ENCODE measurements at regions not wholly inside any gene's neighbourhood (a gene's known extent, or its start where the extent isn't known, plus 50 kb on each side); places are given as distances from the start of the nearest gene placed in this dataset.
"Not testable (repeated sequence)": the region's sequence is repeated elsewhere in the genome, so short reads cannot be mapped to it uniquely, and the experiment has no call there.

DNA sequence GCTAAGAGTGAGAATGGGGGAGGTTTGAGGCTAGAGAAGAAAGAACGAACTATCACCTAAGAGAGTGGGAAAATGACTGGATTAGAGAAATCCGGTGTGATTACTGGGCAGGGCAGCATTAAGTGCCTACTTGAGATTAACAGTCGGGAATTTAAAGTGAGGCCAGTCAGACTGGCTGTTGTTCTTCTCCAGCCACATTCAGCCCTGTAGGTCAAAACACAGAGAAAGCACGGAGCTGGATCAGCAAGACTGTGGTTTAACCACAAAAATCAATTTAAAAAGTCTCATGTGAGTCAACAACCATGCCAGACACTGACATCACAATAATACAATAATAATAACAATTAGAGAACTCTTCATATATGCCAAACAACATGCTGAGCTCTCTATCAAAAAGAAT lies 301.9 kb upstream of the SGK1 start:
- H3K9me3 ChIP-seq (ENCODE audit: control insufficient read depth, low read length, poor library complexity, severe bottlenecking) = no peaks in the 10 kb centered on the region
- H3K36me3 Mint-ChIP-seq (ENCODE audit: low read depth) = peaks cover 7% of the 10 kb centered on the region
- peaks cover 15% of the 10 kb centered on the region for H3K27me3 Mint-ChIP-seq
- peaks cover 20% of the 10 kb centered on the region for H3K4me1 Mint-ChIP-seq
- no peak overlapping the region for H3K4me3 Mint-ChIP-seq
- ATAC-seq (no peak), DNase-seq (no peak)
- no peak overlapping the region for H3K27ac Mint-ChIP-seq

DNA sequence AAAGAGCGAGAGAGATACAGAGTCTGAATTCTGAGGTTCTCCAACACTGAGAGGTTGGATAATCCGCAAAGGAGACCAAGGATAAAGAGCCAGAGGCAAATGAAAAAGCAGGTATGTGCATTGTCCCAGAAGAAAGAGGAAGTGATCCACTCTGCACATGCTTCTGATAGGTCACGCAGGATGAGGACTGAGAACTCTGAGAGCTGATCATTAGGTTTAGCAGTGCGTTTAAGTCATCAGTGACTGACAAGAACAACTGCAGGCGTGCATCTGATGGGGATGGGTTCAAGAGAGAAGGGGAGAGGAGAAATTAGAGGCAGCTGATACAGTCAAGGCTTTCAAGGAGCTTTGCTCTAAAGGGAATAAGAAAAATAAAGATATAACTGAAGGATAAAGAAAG lies 301.2 kb upstream of the SGK1 start:
- H3K27ac Mint-ChIP-seq = peak overlapping the region; percentile 67
- H3K9me3 ChIP-seq (ENCODE audit: control insufficient read depth, low read length, poor library complexity, severe bottlenecking) = no peaks in the 10 kb centered on the region
- H3K27me3 Mint-ChIP-seq = peaks cover 15% of the 10 kb centered on the region
- DNase-seq (no peak), ATAC-seq (no peak)
- no peak overlapping the region for H3K4me3 Mint-ChIP-seq
- peaks cover 7% of the 10 kb centered on the region for H3K36me3 Mint-ChIP-seq (ENCODE audit: low read depth)
- H3K4me1 Mint-ChIP-seq = peaks cover 17% of the 10 kb centered on the region

DNA sequence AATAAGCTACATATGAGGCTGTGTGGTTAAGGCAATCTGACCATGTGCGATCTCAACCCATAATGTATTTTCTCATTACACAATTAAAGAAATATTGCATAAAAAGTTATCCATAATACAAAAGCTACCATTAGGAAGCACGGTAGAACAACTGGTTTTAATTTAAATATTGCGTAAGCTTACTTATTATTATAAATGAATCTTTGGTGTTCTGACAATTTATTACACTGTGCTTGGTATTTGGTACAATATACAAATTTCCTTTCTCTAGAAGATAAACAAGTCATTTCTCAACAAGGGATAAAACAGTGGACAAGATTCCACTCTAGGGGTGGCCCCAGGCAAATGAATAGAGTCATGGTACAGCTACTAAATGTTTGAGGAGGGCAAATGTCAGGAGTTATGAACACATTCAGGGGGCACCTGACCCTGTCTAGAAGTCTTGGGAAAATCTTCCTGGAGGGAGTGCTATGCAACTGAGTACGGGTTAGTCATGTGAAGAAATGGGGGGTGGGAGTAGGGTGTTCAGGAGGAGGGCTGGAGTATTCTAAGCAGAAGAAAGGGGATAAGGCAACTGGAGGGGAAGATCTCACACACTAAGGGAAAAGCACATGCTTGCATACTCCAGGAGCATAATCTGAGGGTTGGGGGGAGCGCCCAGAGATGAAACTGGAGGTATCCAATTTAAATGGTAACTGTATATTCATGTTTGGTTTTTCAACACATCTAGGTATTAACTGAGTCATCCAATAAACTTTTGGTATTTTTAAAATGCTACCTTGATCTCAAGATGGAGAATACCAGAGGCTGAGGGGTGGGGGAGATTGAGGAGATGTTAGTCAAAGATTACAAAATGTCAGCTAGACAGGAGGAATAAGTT lies 296.9 kb upstream of the SGK1 start:
- peaks cover 15% of the 10 kb centered on the region for H3K4me1 Mint-ChIP-seq
- H3K27ac Mint-ChIP-seq = no peak overlapping the region

DNA sequence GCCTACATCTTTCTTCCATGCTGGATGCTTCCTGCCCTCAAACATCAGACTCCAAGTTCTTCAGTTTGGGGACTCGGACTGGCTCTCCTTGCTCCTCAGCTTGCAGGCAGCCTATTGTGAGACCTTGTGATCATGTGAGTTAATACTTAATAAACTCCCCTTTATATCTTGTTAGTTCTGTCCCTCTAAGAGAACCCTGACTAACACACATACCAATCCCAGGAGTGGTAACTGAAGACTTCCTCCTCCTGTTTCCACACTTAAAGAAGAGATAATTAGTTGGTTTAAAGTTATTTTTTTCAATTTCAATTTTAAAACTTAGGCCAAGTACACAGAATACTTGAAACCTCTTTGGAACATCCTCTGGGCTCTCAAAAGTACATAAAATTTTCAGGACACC lies 294.2 kb upstream of the SGK1 start:
- H3K9me3 ChIP-seq (ENCODE audit: control insufficient read depth, low read length, poor library complexity, severe bottlenecking); ATAC-seq; H3K4me1 Mint-ChIP-seq; H3K27ac Mint-ChIP-seq; H3K27me3 Mint-ChIP-seq; H3K4me3 Mint-ChIP-seq; H3K36me3 Mint-ChIP-seq (ENCODE audit: low read depth); DNase-seq: not testable (repeated sequence)

More for the DNA sequence above, 296.9 kb upstream of the SGK1 start:
- ATAC-seq (no peak), DNase-seq (no peak)
- Mint-ChIP-seq H3K4me3 (no peak overlapping the region), H3K27me3 (peaks cover 15% of the 10 kb centered on the region), H3K36me3 (ENCODE audit: low read depth) (peaks cover 7% of the 10 kb centered on the region)
- no peaks in the 10 kb centered on the region for H3K9me3 ChIP-seq (ENCODE audit: control insufficient read depth, low read length, poor library complexity, severe bottlenecking)

DNA sequence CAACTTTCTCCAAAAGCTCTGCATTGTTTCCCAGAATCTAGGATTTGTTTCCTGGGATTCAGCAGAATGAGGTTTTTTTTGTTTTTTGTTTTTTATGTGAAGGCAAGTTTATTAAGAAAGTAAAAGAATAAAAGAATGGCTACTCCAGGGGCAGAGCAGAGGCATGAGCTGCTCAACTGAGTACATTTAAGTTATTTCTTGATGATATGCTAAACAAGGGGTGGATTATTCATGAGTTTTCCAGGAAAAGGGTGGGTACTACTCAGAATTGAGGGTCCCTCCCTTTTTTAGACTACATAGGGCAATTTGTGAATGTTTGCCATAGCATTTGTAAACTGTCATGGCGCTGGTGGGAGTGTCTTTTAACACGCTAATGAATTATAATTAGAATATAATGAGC lies 292.5 kb upstream of the SGK1 start:
- H3K4me1 Mint-ChIP-seq = no peaks in the 10 kb centered on the region
- no peaks in the 10 kb centered on the region for H3K27me3 Mint-ChIP-seq
- no peaks in the 10 kb centered on the region for H3K9me3 ChIP-seq (ENCODE audit: control insufficient read depth, low read length, poor library complexity, severe bottlenecking)
- no peaks in the 10 kb centered on the region for H3K36me3 Mint-ChIP-seq (ENCODE audit: low read depth)
- H3K4me3 Mint-ChIP-seq = no peak overlapping the region
- DNase-seq (no peak), ATAC-seq (no peak)
- no peak overlapping the region for H3K27ac Mint-ChIP-seq

DNA sequence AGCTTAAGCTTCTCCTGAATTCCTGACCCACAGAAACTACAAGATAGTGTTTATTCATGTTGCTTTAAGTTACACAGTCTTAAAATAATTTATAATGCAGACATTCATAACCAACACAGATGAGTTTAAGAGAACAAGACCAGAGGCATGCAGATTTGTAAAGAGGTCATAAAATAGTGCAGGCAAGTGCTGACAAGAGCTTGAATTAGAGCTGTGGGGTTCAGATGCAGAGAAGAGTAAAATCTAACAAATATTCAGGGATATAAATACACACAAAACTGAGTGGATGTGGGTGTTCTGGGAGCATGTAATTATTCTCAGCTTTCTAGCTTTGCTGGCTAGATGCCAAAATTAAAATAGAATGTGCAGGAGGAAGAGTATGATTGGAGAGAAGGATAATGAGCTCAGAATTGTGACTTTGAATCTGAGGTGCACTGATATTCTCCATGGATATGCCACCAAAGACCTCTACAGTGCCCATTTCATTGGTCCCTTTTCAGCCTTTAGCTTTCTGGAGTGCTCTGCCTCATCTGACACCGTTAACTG lies 291.9 kb upstream of the SGK1 start:
- no peak for DNase-seq
- ATAC-seq = no peak
- Mint-ChIP-seq H3K27ac (no peak overlapping the region), H3K4me3 (no peak overlapping the region), H3K4me1 (no peaks in the 10 kb centered on the region), H3K36me3 (ENCODE audit: low read depth) (peaks cover under 1% of the 10 kb centered on the region), H3K27me3 (no peaks in the 10 kb centered on the region)
- no peaks in the 10 kb centered on the region for H3K9me3 ChIP-seq (ENCODE audit: control insufficient read depth, low read length, poor library complexity, severe bottlenecking)

DNA sequence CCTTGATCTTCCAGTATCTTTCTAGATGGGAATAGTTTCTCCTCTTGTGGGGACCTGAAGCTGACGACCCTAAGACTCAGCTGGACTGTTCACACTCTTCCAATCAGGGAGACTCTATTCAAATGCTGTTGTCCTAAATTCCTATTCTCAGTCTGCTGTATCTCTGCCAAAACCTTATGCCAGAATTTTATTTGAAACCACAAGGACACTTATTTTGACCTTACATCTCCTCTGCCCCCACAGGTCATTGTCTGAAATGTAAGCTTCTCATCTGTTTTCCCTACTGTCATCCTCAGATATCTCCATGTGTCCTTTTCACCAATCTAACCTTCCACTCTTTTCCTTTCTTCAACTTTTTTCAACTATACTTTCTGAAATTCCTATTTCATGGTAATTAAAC lies 289.5 kb upstream of the SGK1 start:
- ATAC-seq (no peak), DNase-seq (no peak)
- H3K4me3 Mint-ChIP-seq = no peak overlapping the region
- no peaks in the 10 kb centered on the region for H3K27me3 Mint-ChIP-seq
- H3K4me1 Mint-ChIP-seq = no peaks in the 10 kb centered on the region
- peaks cover 3% of the 10 kb centered on the region for H3K36me3 Mint-ChIP-seq (ENCODE audit: low read depth)
- H3K27ac Mint-ChIP-seq = no peak overlapping the region
- no peaks in the 10 kb centered on the region for H3K9me3 ChIP-seq (ENCODE audit: control insufficient read depth, low read length, poor library complexity, severe bottlenecking)

DNA sequence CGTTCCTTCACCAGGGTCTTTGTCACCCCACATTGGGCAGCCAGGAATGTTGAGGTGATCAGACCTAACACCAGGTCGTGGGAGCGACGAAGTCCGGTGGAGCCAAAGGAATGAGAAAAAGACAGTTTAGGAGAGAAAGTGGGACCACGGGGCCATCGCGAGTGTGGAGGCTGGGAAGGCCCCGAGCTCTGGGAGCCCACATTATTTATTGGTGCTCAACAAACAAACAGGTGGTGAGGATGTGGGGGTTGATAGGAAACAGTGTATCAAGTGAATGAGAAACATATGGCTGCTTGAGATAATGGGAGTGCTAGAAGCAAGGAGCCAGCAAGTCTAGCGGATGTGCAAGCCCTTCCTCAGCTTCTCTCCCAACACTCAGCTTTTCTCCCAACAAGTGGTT lies 287.1 kb upstream of the SGK1 start:
- DNase-seq (no peak), ATAC-seq (no peak)
- no peaks in the 10 kb centered on the region for H3K27me3 Mint-ChIP-seq
- no peak overlapping the region for H3K27ac Mint-ChIP-seq
- H3K9me3 ChIP-seq (ENCODE audit: control insufficient read depth, low read length, poor library complexity, severe bottlenecking) = no peaks in the 10 kb centered on the region
- H3K4me1 Mint-ChIP-seq = no peaks in the 10 kb centered on the region
- H3K36me3 Mint-ChIP-seq (ENCODE audit: low read depth) = peaks cover 4% of the 10 kb centered on the region
- no peak overlapping the region for H3K4me3 Mint-ChIP-seq

DNA sequence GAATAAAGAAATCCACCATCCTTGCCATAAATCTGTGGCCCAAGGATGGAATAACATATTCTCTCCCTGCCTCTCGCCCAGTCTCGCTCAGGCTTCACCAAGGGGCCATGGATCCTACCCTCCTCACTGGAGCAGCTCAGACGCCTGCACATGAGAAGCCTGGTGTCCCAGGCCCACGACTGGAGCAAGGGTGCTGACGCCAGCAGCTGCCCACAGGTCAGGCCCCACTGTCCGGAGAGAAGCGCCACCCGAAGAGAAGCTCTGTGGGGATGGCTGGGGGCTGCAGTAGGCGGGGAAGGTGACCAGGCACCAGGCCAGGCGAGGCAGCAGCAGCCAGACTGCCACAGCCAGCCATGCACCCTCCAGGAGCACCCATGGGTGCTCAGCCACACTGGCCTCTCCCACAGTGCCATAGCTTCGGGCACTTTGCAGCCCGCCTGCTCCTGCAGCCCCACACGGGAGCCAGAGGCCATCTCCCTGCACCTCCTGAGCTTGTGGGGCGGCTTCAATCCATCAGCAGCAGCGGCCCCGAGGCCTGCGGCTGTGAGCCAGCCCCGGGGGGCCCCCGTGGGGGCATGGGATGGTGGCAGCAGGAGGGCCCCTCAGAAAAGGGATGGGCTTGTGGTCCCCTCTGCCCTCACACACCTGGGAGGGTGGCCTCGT lies 286.2 kb upstream of the SGK1 start:
- Mint-ChIP-seq H3K4me3 (no peak overlapping the region), H3K36me3 (ENCODE audit: low read depth) (peaks cover 4% of the 10 kb centered on the region), H3K4me1 (no peaks in the 10 kb centered on the region), H3K27me3 (no peaks in the 10 kb centered on the region), H3K27ac (no peak overlapping the region)
- no peak for ATAC-seq
- DNase-seq = no peak
- no peaks in the 10 kb centered on the region for H3K9me3 ChIP-seq (ENCODE audit: control insufficient read depth, low read length, poor library complexity, severe bottlenecking)

DNA sequence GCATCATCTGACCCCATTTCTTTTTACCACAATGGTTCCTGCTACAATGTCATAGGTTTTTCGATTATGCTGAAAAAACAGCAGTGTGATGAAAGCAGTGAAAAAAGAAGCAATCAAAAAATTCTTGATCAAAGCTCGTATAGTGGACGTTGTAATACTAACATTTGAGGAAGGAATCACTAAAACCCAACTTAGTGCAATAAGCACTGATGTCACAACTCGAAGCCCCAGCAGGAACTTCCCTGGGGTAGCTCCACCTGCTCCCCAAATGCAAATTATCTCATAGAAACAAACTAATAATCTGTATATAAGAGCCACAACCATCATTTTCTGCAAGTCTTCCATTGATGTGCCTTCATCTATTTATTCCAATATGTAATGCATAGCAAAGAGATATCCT lies 285.6 kb upstream of the SGK1 start:
- H3K4me1 Mint-ChIP-seq = peaks cover 1% of the 10 kb centered on the region
- no peak overlapping the region for H3K27ac Mint-ChIP-seq
- peaks cover 4% of the 10 kb centered on the region for H3K36me3 Mint-ChIP-seq (ENCODE audit: low read depth)
- no peak for DNase-seq
- no peak for ATAC-seq
- no peak overlapping the region for H3K4me3 Mint-ChIP-seq
- H3K9me3 ChIP-seq (ENCODE audit: control insufficient read depth, low read length, poor library complexity, severe bottlenecking) = no peaks in the 10 kb centered on the region
- H3K27me3 Mint-ChIP-seq = no peaks in the 10 kb centered on the region

DNA sequence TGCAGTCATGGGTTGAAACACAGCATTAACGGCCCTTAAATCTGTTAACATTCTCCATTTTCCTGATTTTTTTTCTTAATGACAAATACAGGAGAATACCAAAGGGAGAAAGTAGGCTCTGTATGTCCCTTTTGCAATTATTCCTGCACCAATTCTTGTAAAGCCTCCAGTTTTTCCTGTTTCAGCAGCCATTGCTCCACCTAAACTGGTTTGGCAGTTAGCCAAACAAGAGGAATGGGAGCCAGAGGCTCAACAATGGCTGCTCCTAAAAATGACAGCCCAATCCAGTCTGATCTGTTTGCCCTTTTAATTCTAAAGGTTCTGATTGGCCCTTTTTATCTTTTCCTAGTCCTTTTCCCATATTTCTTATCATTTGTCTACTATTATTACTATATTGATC lies 284.2 kb upstream of the SGK1 start:
- H3K36me3 Mint-ChIP-seq (ENCODE audit: low read depth) = peaks cover 4% of the 10 kb centered on the region
- no peak overlapping the region for H3K27ac Mint-ChIP-seq
- ATAC-seq (no peak), DNase-seq (no peak)
- no peak overlapping the region for H3K4me3 Mint-ChIP-seq
- no peaks in the 10 kb centered on the region for H3K9me3 ChIP-seq (ENCODE audit: control insufficient read depth, low read length, poor library complexity, severe bottlenecking)
- H3K27me3 Mint-ChIP-seq = no peaks in the 10 kb centered on the region
- peaks cover 2% of the 10 kb centered on the region for H3K4me1 Mint-ChIP-seq

DNA sequence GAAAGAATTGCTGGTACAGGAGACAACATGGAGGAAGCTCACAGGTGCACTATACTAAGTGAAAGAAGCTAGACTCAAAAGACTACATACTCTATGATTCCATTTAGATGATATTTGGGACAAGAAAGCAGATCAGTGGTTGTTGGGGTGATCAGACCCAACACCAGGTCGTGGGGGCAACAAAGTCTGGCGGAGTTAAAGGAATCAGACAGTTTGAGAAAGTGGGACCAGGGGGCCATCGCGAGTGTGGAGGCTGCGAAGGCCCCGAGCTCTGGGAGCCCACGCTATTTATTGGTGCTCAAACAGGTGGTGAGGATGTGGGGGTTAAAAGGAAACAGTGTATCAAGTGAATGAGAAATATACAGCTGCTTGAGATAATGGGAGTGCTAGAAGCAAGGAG lies 282.8 kb upstream of the SGK1 start:
- Mint-ChIP-seq H3K4me3 (no peak overlapping the region), H3K27me3 (no peaks in the 10 kb centered on the region), H3K4me1 (peaks cover 2% of the 10 kb centered on the region), H3K36me3 (ENCODE audit: low read depth) (peaks cover 4% of the 10 kb centered on the region), H3K27ac (no peak overlapping the region)
- DNase-seq (no peak), ATAC-seq (no peak)
- H3K9me3 ChIP-seq (ENCODE audit: control insufficient read depth, low read length, poor library complexity, severe bottlenecking) = no peaks in the 10 kb centered on the region

DNA sequence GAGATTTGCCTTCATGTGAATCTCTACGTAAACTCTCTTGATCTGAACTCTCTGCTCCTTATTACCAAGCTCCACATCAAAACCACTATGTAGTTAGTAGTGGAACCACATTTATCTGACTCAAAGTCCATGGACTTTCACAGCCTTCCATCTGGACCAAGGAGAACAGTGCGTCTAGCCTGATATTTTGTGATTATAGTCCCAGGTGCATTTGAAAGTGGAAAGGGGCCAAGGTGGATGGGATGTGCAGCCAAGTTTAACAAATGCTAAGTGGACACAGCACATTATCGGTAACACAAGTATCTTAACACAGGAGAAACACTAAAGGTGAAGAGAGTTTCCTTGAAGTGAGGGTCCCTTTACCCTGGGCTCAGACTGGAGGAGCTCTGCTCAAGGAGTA lies 281.2 kb upstream of the SGK1 start:
- no peak for ATAC-seq
- no peaks in the 10 kb centered on the region for H3K9me3 ChIP-seq (ENCODE audit: control insufficient read depth, low read length, poor library complexity, severe bottlenecking)
- no peak for DNase-seq
- Mint-ChIP-seq H3K4me1 (peaks cover 2% of the 10 kb centered on the region), H3K4me3 (no peak overlapping the region), H3K36me3 (ENCODE audit: low read depth) (peaks cover 2% of the 10 kb centered on the region), H3K27ac (no peak overlapping the region), H3K27me3 (no peaks in the 10 kb centered on the region)

DNA sequence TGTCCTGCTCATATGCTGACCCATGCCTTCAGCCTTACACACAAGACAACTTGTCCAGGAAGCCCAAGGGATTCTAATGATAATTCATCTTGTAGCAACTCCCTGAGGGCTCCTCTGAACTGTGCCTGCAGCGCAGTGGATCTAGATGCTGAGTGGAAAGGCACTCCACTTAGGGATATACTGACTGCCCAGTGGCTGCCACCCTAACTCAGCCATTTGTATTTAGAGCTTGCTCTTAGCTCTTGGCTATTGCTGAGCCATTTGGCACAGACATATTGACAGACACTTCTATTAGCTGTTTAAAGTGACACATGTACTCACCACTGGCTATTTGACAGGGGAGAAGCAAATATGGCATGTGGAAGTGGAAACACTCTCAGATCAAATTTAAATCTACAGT lies 278.3 kb upstream of the SGK1 start:
- H3K36me3 Mint-ChIP-seq (ENCODE audit: low read depth) = no peaks in the 10 kb centered on the region
- peaks cover 2% of the 10 kb centered on the region for H3K4me1 Mint-ChIP-seq
- no peaks in the 10 kb centered on the region for H3K9me3 ChIP-seq (ENCODE audit: control insufficient read depth, low read length, poor library complexity, severe bottlenecking)
- H3K27ac Mint-ChIP-seq = no peak overlapping the region
- DNase-seq = no peak
- no peak overlapping the region for H3K4me3 Mint-ChIP-seq
- no peaks in the 10 kb centered on the region for H3K27me3 Mint-ChIP-seq
- ATAC-seq = no peak

All from T-helper 17 cell (primary cell).